GM12878 (cell line): ENCODE measurements at regions not wholly inside any gene's neighbourhood (a gene's known extent, or its start where the extent isn't known, plus 50 kb on each side); places are given as distances from the start of the nearest gene placed in this dataset.

Source experiments
- TF ChIP-seq, protein P1 (sequence below): fragments of 450-650 bp; formaldehyde crosslinking; IDR thresholded peaks from 2 replicates; pipeline ENCODE4 v1.4.0; 2020; ENCODE audit warnings: mild to moderate bottlenecking, moderate library complexity
- TF ChIP-seq, protein P2 (sequence below): IDR thresholded peaks from 2 replicates; pipeline ENCODE4 v1.6.1; 2011; ENCODE audit warnings: borderline replicate concordance, low read depth, mild to moderate bottlenecking, moderate library complexity, mixed read lengths, low read length; ENCODE audit not compliant: insufficient read depth; ENCODE audit errors: extremely low read length
- TF ChIP-seq, protein P3 (sequence below), 3 experiments: IDR thresholded peaks in 2 of 3; conservative IDR thresholded peaks in 1 of 3; 2 replicates each; pipeline ENCODE4 v1.5.1; 2011; ENCODE audit warnings: low read depth in 3 of 3, low read length in 3 of 3, mild to moderate bottlenecking in 3 of 3, control low read depth in 2 of 3, moderate library complexity in 2 of 3, inconsistent platforms in 1 of 3, mixed read lengths in 1 of 3; ENCODE audit not compliant: control insufficient read depth in 2 of 3, insufficient read depth in 1 of 3; ENCODE audit errors: extremely low read depth in 1 of 3

DNA sequence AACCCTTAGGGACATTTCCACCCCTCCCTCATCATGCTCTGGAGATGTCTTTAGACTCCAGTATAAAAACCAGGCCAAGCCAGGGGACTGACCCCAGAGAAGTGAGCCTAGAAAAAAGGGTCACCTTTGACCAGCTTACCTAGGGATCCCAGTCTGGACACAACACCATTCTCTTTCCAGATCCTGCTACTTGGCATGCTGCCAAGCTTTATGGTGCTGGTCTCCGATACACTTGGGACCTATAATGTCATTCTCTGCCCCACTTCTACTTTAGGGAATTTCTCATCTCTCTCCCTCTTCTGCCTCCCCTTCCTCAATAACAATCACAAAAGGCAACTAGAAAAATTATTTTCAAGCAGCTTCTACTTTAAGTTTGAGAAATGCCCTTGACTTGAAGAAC lies 124.4 kb downstream of the LRRN1 start:
- TF ChIP-seq, protein P1, sequence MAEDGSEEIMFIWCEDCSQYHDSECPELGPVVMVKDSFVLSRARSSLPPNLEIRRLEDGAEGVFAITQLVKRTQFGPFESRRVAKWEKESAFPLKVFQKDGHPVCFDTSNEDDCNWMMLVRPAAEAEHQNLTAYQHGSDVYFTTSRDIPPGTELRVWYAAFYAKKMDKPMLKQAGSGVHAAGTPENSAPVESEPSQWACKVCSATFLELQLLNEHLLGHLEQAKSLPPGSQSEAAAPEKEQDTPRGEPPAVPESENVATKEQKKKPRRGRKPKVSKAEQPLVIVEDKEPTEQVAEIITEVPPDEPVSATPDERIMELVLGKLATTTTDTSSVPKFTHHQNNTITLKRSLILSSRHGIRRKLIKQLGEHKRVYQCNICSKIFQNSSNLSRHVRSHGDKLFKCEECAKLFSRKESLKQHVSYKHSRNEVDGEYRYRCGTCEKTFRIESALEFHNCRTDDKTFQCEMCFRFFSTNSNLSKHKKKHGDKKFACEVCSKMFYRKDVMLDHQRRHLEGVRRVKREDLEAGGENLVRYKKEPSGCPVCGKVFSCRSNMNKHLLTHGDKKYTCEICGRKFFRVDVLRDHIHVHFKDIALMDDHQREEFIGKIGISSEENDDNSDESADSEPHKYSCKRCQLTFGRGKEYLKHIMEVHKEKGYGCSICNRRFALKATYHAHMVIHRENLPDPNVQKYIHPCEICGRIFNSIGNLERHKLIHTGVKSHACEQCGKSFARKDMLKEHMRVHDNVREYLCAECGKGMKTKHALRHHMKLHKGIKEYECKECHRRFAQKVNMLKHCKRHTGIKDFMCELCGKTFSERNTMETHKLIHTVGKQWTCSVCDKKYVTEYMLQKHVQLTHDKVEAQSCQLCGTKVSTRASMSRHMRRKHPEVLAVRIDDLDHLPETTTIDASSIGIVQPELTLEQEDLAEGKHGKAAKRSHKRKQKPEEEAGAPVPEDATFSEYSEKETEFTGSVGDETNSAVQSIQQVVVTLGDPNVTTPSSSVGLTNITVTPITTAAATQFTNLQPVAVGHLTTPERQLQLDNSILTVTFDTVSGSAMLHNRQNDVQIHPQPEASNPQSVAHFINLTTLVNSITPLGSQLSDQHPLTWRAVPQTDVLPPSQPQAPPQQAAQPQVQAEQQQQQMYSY = no peak
- TF ChIP-seq, protein P2, sequence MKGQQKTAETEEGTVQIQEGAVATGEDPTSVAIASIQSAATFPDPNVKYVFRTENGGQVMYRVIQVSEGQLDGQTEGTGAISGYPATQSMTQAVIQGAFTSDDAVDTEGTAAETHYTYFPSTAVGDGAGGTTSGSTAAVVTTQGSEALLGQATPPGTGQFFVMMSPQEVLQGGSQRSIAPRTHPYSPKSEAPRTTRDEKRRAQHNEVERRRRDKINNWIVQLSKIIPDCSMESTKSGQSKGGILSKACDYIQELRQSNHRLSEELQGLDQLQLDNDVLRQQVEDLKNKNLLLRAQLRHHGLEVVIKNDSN = no peak
- TF ChIP-seq, protein P3, sequence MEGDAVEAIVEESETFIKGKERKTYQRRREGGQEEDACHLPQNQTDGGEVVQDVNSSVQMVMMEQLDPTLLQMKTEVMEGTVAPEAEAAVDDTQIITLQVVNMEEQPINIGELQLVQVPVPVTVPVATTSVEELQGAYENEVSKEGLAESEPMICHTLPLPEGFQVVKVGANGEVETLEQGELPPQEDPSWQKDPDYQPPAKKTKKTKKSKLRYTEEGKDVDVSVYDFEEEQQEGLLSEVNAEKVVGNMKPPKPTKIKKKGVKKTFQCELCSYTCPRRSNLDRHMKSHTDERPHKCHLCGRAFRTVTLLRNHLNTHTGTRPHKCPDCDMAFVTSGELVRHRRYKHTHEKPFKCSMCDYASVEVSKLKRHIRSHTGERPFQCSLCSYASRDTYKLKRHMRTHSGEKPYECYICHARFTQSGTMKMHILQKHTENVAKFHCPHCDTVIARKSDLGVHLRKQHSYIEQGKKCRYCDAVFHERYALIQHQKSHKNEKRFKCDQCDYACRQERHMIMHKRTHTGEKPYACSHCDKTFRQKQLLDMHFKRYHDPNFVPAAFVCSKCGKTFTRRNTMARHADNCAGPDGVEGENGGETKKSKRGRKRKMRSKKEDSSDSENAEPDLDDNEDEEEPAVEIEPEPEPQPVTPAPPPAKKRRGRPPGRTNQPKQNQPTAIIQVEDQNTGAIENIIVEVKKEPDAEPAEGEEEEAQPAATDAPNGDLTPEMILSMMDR (IDR thresholded peaks at IDR 0.05 in 2 of 3, conservative IDR thresholded peaks at IDR 0.05 in 1 of 3; ENCODE audit: control insufficient read depth in 2 of 3, extremely low read depth in 1 of 3, insufficient read depth in 1 of 3, low read depth in 3 of 3, low read length in 3 of 3) = no peak
